Mucosa of stomach (tissue), 1 donor: ENCODE measurements at regions not wholly inside any gene's neighbourhood (a gene's known extent, or its start where the extent isn't known, plus 50 kb on each side); places are given as distances from the start of the nearest gene placed in this dataset.

Experiments used
- H3K27me3 ChIP-seq: one replicate; pipeline ENCODE4 v1.7.0; 2013; ENCODE audit warnings: mild to moderate bottlenecking, low read length; ENCODE audit not compliant: control insufficient read depth, insufficient read depth
- H3K36me3 ChIP-seq: one replicate; pipeline ENCODE4 v1.7.0; 2013; ENCODE audit warnings: low read length; ENCODE audit not compliant: control insufficient read depth, insufficient read depth
- H3K4me1 ChIP-seq: one replicate; pipeline ENCODE4 v1.7.0; 2013; ENCODE audit warnings: mild to moderate bottlenecking, low read length; ENCODE audit not compliant: control insufficient read depth, insufficient read depth
- H3K4me3 ChIP-seq: one replicate; pipeline ENCODE4 v1.7.0; 2013; ENCODE audit warnings: low read length
- H3K9ac ChIP-seq: one replicate; pipeline ENCODE4 v1.7.0; 2013; ENCODE audit warnings: mild to moderate bottlenecking, low read length, moderate library complexity
- H3K9me3 ChIP-seq: one replicate; pipeline ENCODE4 v1.7.0; 2013; ENCODE audit warnings: mild to moderate bottlenecking, low read length, moderate library complexity; ENCODE audit not compliant: control insufficient read depth
- donor health status: Pancreatic carcinoma.

- Histone ChIP-seq H3K9ac (no peak overlapping the region), H3K4me3 (no peak overlapping the region), H3K9me3 (no peaks in the 10 kb centered on the region), H3K4me1 (peaks cover 2% of the 10 kb centered on the region), H3K27me3 (no peaks in the 10 kb centered on the region), H3K36me3 (no peaks in the 10 kb centered on the region)
These were observed 461.3 kb downstream of the BCOR start for GRCh38 chrX:39636481-39636880.

GRCh38 chrX:39638526-39638925 is 459.2 kb downstream of the BCOR start:
- no peaks in the 10 kb centered on the region for H3K27me3 ChIP-seq
- no peak overlapping the region for H3K9ac ChIP-seq
- H3K9me3 ChIP-seq, result no peaks in the 10 kb centered on the region
- H3K4me1 ChIP-seq, result peaks cover 8% of the 10 kb centered on the region
- no peaks in the 10 kb centered on the region for H3K36me3 ChIP-seq
- no peak overlapping the region for H3K4me3 ChIP-seq

GRCh38 chrX:39639871-39640270 is 457.9 kb downstream of the BCOR start:
- Histone ChIP-seq H3K27me3 (no peaks in the 10 kb centered on the region), H3K4me3 (no peak overlapping the region), H3K36me3 (no peaks in the 10 kb centered on the region), H3K9me3 (no peaks in the 10 kb centered on the region), H3K4me1 (peaks cover 8% of the 10 kb centered on the region), H3K9ac (no peak overlapping the region)

- Histone ChIP-seq H3K27me3 (no peaks in the 10 kb centered on the region), H3K4me3 (no peak overlapping the region), H3K4me1 (peaks cover 8% of the 10 kb centered on the region), H3K9ac (no peak overlapping the region), H3K9me3 (no peaks in the 10 kb centered on the region), H3K36me3 (no peaks in the 10 kb centered on the region)
These were observed 456.9 kb downstream of the BCOR start for GRCh38 chrX:39640866-39641265.

- Histone ChIP-seq H3K9ac (no peak overlapping the region), H3K4me1 (peaks cover 8% of the 10 kb centered on the region), H3K9me3 (no peaks in the 10 kb centered on the region), H3K4me3 (no peak overlapping the region), H3K27me3 (no peaks in the 10 kb centered on the region), H3K36me3 (no peaks in the 10 kb centered on the region)
These were observed 455.7 kb downstream of the BCOR start for GRCh38 chrX:39642071-39642470.

- H3K4me1 ChIP-seq, result peaks cover 8% of the 10 kb centered on the region
- H3K36me3 ChIP-seq, result no peaks in the 10 kb centered on the region
- no peak overlapping the region for H3K4me3 ChIP-seq
- no peaks in the 10 kb centered on the region for H3K9me3 ChIP-seq
- no peak overlapping the region for H3K9ac ChIP-seq
- H3K27me3 ChIP-seq, result no peaks in the 10 kb centered on the region
These were observed 454.2 kb downstream of the BCOR start for GRCh38 chrX:39643550-39643949.

- Histone ChIP-seq H3K4me3 (no peak overlapping the region), H3K9me3 (no peaks in the 10 kb centered on the region), H3K27me3 (no peaks in the 10 kb centered on the region), H3K4me1 (peaks cover 8% of the 10 kb centered on the region), H3K36me3 (no peaks in the 10 kb centered on the region), H3K9ac (no peak overlapping the region)
These were observed 452.4 kb downstream of the BCOR start for GRCh38 chrX:39645178-39645895.

GRCh38 chrX:39648548-39649254 is 449.1 kb downstream of the BCOR start:
- no peak overlapping the region for H3K9ac ChIP-seq
- no peaks in the 10 kb centered on the region for H3K9me3 ChIP-seq
- H3K4me1 ChIP-seq, result no peaks in the 10 kb centered on the region
- no peak overlapping the region for H3K4me3 ChIP-seq
- no peaks in the 10 kb centered on the region for H3K36me3 ChIP-seq
- H3K27me3 ChIP-seq, result no peaks in the 10 kb centered on the region

GRCh38 chrX:39650768-39651347 is 446.9 kb downstream of the BCOR start:
- Histone ChIP-seq H3K27me3 (no peaks in the 10 kb centered on the region), H3K4me3 (no peak overlapping the region), H3K9me3 (no peaks in the 10 kb centered on the region)

GRCh38 chrX:39652336-39652735 is 445.4 kb downstream of the BCOR start:
- Histone ChIP-seq H3K27me3 (no peaks in the 10 kb centered on the region), H3K36me3 (no peaks in the 10 kb centered on the region), H3K9me3 (no peaks in the 10 kb centered on the region), H3K9ac (no peak overlapping the region), H3K4me1 (no peaks in the 10 kb centered on the region), H3K4me3 (no peak overlapping the region)

More at GRCh38 chrX:39650768-39651347, 446.9 kb downstream of the BCOR start:
- no peaks in the 10 kb centered on the region for H3K36me3 ChIP-seq
- H3K4me1 ChIP-seq, result no peaks in the 10 kb centered on the region
- no peak overlapping the region for H3K9ac ChIP-seq

GRCh38 chrX:39653691-39654090 is 444.1 kb downstream of the BCOR start:
- Histone ChIP-seq H3K9me3 (no peaks in the 10 kb centered on the region), H3K9ac (no peak overlapping the region), H3K36me3 (no peaks in the 10 kb centered on the region), H3K4me1 (no peaks in the 10 kb centered on the region), H3K27me3 (no peaks in the 10 kb centered on the region), H3K4me3 (no peak overlapping the region)

- H3K9ac ChIP-seq, result no peak overlapping the region
- H3K4me3 ChIP-seq, result no peak overlapping the region
- H3K27me3 ChIP-seq, result no peaks in the 10 kb centered on the region
- H3K9me3 ChIP-seq, result no peaks in the 10 kb centered on the region
- no peaks in the 10 kb centered on the region for H3K4me1 ChIP-seq
- H3K36me3 ChIP-seq, result no peaks in the 10 kb centered on the region
These were observed 443.4 kb downstream of the BCOR start for GRCh38 chrX:39654183-39654925.
